Bronchial epithelial cell (primary cell): ENCODE measurements at regions not wholly inside any gene's neighbourhood (a gene's known extent, or its start where the extent isn't known, plus 50 kb on each side); places are given as distances from the start of the nearest gene placed in this dataset.

Experiments used
- DNase-seq: peaks from one replicate; pipeline ENCODE4 v3.0.0-alpha.2; 2010; ENCODE audit warnings: low read depth
- FAIRE-seq: peaks from 2 replicates; lab custom pipeline; 2011; peaks lifted over from hg19 to GRCh38; lab: Jason Lieb, UNC
- H3K27me3 ChIP-seq: 2 replicates; pipeline ENCODE4 v1.5.1; 2011; ENCODE audit warnings: low read length; ENCODE audit not compliant: control insufficient read depth, insufficient read depth
- H3K36me3 ChIP-seq: 2 replicates; pipeline ENCODE4 v1.5.1; 2011; ENCODE audit warnings: low read length; ENCODE audit not compliant: control insufficient read depth, insufficient read depth
- H3K4me3 ChIP-seq: 2 replicates; pipeline ENCODE4 v1.5.1; 2011; ENCODE audit warnings: mild to moderate bottlenecking, low read depth, low read length, control low read depth
- TF ChIP-seq, protein P1 (sequence below): IDR thresholded peaks from 2 replicates; pipeline ENCODE4 v1.5.1; 2011; ENCODE audit warnings: mild to moderate bottlenecking, moderate library complexity, low read length, control low read depth, inconsistent platforms; ENCODE audit not compliant: insufficient read depth, severe bottlenecking

DNA sequence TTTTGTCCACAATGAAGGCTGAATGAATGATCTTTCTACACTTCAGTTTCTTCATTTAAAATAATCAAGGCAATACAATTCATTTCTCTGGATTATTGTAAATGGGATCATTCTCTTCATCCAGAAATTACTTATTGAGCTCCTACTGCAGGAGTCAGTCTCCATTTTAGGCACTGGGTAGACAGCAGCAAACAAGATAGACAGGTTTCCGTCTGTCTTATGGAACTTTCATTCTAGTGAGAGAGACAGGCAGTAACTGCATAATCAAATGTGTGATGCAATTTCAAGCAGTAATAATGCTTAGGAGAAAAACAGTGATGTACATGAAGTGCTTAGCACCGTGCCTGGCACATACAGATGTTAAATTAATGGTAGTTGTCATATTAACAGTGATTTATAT lies 118.9 kb downstream of the SUDS3 start:
- no peaks in the 10 kb centered on the region for H3K27me3 ChIP-seq
- TF ChIP-seq, protein P1, sequence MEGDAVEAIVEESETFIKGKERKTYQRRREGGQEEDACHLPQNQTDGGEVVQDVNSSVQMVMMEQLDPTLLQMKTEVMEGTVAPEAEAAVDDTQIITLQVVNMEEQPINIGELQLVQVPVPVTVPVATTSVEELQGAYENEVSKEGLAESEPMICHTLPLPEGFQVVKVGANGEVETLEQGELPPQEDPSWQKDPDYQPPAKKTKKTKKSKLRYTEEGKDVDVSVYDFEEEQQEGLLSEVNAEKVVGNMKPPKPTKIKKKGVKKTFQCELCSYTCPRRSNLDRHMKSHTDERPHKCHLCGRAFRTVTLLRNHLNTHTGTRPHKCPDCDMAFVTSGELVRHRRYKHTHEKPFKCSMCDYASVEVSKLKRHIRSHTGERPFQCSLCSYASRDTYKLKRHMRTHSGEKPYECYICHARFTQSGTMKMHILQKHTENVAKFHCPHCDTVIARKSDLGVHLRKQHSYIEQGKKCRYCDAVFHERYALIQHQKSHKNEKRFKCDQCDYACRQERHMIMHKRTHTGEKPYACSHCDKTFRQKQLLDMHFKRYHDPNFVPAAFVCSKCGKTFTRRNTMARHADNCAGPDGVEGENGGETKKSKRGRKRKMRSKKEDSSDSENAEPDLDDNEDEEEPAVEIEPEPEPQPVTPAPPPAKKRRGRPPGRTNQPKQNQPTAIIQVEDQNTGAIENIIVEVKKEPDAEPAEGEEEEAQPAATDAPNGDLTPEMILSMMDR = no peak
- H3K36me3 ChIP-seq = no peaks in the 10 kb centered on the region
- no peak overlapping the region for H3K4me3 ChIP-seq
- DNase-seq = peak; percentile 3
- no peak for FAIRE-seq

DNA sequence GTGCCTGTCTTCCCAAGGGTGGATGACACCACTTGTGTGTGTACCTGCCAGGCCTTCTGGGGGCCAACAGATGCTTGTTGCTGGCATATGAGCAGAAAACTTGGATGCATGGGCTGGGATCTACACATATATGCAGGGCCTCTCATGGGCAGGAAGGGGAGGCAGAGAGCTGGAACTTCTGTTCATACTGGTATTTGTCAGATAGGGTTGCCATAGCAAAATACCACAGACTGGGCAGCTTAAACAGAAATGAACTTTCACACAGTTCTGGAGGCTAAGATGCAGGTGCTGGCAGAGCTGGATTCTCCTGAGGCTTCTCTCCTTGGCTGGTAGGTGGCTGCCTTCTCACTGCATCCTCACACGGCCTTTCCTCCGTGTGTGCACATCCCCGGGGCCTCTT lies 121.8 kb downstream of the SUDS3 start:
- DNase-seq (peak; percentile 29), FAIRE-seq (no peak)
- TF ChIP-seq, protein P1 = no peak

DNA sequence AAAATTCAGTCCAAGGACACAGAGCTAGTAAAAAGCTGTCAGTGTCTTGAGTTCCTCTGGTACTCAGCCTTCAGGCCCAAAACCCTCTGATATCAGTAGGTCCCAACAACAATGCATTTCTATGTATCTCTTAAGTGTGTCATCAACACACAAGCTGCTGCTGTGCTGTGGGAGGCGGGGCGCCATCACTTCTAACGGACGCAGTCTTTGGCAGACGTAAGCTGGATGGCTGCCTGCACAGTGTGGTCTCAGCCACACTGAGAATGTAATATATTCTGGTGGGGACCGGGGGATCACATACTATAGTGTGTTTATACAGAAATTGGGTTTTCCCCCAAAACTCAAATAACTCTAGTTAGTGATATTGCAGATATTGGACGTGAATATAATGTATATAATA lies 123.9 kb downstream of the SUDS3 start:
- H3K4me3 ChIP-seq = no peak overlapping the region
- H3K36me3 ChIP-seq = no peaks in the 10 kb centered on the region
- TF ChIP-seq, protein P1 = no peak
- no peak for FAIRE-seq
- no peaks in the 10 kb centered on the region for H3K27me3 ChIP-seq
- no peak for DNase-seq

More for the DNA sequence above, 121.8 kb downstream of the SUDS3 start:
- no peak overlapping the region for H3K4me3 ChIP-seq
- no peaks in the 10 kb centered on the region for H3K27me3 ChIP-seq
- no peaks in the 10 kb centered on the region for H3K36me3 ChIP-seq

DNA sequence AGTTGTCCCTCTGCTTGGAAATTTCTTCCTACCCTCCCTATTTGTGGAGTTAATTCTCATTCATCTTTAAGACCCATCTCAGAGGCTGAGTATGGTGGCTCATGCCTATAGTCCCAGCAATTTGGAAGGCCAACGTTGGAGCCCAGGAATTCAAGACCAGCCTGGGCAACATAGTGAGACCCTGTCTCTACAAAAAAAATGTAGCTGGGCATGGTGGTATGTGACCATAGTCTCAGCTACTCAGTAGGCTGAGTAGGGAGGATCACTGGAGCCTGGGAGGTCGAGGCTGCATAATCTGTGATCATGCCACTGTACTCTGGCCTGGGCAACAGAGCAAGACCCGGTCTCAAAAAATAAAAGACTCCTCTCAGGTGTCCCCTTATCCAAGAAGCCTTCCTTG lies 125.1 kb downstream of the SUDS3 start:
- no peak overlapping the region for H3K4me3 ChIP-seq
- TF ChIP-seq, protein P1 = no peak
- no peak for DNase-seq
- FAIRE-seq = no peak
- no peaks in the 10 kb centered on the region for H3K36me3 ChIP-seq
- H3K27me3 ChIP-seq = no peaks in the 10 kb centered on the region

DNA sequence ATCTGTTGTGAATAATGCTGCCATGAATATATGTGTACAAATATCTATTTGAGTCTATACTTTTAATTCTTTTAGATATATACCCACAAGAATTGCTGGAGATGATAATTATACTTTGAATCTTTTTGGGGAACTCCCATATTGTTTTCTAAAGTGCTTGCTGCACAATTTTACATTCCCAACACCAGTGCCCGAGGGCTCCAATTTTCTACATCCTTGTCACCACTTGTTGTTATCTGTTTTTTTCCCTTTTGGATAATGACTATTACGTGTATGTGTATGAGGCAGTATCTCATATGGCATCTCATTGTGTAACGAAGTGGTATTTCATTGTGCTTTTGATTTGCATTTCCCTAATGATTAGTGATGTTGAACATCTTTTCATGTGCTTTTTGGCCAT lies 127.1 kb downstream of the SUDS3 start:
- TF ChIP-seq, protein P1 = no peak
- DNase-seq (no peak), FAIRE-seq (no peak)
- no peaks in the 10 kb centered on the region for H3K36me3 ChIP-seq
- no peak overlapping the region for H3K4me3 ChIP-seq
- no peaks in the 10 kb centered on the region for H3K27me3 ChIP-seq

DNA sequence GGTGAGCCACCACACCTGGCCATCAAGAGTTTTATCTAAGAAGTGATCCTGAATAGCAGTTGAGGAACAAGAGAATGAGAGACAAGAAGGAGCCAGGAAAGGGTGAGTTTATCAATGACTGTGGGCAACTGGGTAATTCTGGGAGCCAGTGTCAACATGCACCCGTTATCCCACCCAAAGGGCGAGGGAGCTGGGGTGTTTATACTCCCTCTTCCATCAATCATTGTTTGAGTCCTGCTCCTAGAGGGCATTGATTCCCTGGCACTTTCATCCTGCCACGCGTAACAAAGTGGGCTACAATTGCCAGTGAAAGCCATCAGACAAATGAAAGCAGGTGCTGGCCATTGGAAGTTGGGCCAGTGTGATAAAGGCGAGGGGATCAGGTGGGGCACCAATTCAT lies 136.3 kb downstream of the SUDS3 start:
- no peaks in the 10 kb centered on the region for H3K36me3 ChIP-seq
- FAIRE-seq (no peak), DNase-seq (no peak)
- H3K27me3 ChIP-seq = no peaks in the 10 kb centered on the region
- TF ChIP-seq, protein P1 = no peak
- H3K4me3 ChIP-seq = no peak overlapping the region
